Brain pericyte (primary cell): ENCODE measurements at regions not wholly inside any gene's neighbourhood (a gene's known extent, or its start where the extent isn't known, plus 50 kb on each side); places are given as distances from the start of the nearest gene placed in this dataset.
"Not testable (repeated sequence)": the region's sequence is repeated elsewhere in the genome, so short reads cannot be mapped to it uniquely, and the experiment has no call there.

Experiments used
- DNase-seq: peaks from one replicate; pipeline ENCODE4 v3.0.0-alpha.2; 2012; ENCODE audit warnings: low read depth, low spot score

GRCh38 chr1:187038784-187039183 is 210.0 kb downstream of the PLA2G4A start:
- DNase-seq = no peak

DNA sequence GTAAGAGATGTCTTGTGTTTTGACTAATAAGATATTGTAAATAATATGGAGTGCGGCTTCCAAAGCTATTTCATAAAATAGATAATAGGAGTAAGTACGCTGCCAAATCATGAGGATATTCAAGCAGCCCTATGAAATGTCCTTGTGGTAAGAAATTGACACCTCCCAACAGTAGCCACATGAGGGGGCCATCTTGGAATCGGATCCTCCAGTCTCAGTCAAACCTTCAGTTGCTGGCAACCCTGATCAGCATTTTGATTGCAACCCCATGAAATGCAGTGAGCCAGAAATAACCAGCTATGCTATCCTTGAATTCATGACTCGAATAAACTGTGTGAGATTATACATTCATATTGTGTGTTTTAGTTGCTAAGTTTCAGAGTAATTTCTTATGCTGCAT is 212.4 kb downstream of the PLA2G4A start:
- no peak for DNase-seq

- no peak for DNase-seq
Observed at GRCh38 chr1:187042538-187042937, 213.8 kb downstream of the PLA2G4A start.

DNA sequence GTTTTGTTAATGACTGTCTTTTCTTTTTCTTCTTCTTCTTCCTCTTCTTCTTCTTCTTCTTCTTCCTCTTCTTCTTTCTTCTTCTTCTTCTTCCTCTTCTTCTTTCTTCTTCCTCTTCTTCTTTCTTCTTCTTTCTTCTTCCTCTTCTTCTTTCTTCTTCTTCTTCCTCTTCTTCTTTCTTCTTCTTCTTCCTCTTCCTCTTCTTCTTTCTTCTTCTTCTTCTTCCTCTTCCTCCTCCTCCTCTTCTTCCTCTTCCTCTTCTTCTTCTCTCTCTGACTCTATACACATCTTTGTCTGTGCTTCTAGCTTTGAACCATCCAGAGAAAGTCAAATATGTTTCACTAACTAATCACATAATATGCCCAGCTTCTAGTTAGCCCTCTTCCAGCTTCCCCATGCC is 214.7 kb downstream of the PLA2G4A start:
- DNase-seq = not testable (repeated sequence)

- DNase-seq = no peak
Observed at GRCh38 chr1:187044411-187044810, 215.7 kb downstream of the PLA2G4A start.

DNA sequence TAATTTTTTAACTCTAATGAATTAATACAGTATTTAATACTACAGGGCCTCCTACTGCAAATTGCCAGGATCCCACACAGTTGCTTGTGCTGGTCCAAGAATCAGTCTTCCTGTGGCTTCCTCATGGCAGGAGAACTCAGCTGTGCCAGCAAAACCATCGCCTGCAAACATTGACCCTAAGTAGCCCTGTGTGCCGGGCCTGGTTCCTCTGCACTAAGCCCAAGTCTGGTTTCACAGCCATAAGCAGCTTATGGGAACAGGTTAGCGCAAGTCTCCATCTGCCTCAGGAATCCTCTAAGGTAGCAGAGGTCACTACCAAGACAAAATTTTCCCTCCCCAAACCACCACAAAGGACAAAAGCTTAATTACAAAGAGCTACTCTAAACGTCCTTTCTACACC is 216.6 kb downstream of the PLA2G4A start:
- DNase-seq = no peak

DNA sequence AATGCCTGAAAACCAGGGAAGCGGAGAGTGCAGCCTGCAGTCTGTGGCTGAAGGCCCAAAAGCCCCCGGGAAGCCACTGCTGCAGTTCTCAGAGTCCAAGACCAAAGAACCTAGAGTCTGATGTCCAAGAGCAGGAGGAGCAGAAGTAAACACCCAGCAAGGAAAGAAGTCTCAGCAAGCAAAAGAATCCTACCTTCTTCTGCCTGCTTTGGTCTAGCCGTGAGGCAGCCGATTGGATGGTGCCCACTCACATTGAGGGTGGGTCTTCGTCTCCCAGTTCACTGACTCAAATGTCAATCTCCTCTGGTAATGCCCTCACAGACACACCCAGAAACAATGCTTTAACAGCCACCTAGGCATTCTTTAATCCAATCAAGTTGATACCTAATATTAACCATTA is 217.5 kb downstream of the PLA2G4A start:
- DNase-seq = no peak

GRCh38 chr1:187047298-187047697 is 218.5 kb downstream of the PLA2G4A start:
- no peak for DNase-seq

- no peak for DNase-seq
Observed at GRCh38 chr1:187051618-187052232, 223.0 kb downstream of the PLA2G4A start.

DNA sequence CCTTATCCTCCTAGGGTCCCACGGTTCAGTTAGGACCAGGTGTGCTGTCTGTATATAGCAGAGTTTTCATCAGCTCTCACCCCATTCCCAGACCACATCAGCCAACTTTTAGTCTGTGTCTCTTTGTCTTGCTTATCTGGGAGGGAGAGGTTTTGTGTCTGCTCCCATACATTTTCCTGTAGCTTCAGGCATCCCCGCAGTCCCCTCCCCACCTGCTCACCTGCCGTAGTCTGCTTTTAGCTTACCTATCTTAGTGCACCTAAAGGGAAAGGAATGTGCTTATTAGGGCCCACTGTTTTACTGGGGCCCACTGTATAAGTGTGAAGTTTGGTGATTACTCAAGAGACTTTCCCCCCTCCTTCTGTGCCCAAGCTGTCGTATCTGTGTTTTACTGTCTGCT is 225.1 kb downstream of the PLA2G4A start:
- DNase-seq = no peak

DNA sequence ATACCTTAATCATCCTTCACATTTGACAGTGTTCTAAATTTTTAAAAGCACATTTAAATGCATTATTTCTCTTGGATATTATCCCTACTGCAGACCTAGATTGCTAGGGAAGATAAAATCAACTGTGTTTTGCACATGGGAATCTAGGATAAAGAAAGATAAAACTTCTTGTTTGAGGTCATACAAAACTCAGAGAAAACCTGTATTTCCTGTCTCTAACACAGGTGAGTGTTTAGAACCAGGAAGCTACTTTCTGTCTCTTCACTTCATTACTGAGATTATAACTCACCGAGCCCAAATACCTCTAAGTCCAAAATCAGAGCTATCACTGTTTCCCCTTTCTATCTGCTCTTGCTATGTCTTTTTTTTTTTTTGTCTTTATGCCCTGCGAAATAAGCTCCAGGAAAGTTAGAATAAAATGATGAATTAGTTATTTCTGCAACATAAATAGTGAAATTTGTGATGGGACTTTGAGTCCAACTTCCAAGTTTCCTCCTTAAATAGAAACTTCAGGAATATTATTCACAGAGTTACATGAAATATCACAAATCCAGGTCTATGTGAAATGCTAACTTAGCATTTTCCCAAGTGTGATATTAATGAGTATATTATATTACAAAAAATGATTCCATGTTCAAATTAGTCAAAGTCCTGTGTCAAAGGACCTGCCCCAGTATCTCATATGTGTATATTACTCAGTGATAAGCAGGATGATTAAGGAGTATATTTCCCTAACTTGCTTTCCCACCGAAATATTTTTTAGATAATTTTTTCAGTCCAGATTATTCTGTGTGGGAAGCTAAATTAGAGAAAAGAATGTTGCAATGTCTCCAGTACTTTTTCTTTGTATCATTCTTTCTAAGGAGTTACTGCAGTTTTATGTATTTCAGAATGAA is 226.4 kb downstream of the PLA2G4A start:
- no peak for DNase-seq

GRCh38 chr1:187063271-187063670 is 234.5 kb downstream of the PLA2G4A start:
- DNase-seq = no peak

- DNase-seq = no peak
Observed at GRCh38 chr1:187067160-187067559, 238.4 kb downstream of the PLA2G4A start.

DNA sequence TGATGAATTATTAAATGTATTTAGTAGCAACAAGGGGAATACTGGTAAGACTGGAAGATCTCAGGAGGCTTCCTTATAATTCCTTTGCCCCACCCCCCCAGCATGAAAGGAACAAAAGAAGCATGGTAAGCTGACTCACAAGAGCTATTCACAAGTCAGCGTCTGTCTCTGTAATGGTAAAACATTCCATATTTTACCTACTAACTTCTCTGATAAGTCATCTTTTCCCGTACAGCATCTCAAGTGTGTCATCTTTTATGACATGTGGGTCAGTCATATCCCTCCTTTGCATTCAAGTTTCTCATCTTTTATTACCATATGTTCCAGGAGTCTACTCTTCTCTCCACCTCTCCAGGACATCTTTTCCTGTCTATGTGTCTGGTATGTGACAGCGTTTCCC is 241.3 kb downstream of the PLA2G4A start:
- no peak for DNase-seq

DNA sequence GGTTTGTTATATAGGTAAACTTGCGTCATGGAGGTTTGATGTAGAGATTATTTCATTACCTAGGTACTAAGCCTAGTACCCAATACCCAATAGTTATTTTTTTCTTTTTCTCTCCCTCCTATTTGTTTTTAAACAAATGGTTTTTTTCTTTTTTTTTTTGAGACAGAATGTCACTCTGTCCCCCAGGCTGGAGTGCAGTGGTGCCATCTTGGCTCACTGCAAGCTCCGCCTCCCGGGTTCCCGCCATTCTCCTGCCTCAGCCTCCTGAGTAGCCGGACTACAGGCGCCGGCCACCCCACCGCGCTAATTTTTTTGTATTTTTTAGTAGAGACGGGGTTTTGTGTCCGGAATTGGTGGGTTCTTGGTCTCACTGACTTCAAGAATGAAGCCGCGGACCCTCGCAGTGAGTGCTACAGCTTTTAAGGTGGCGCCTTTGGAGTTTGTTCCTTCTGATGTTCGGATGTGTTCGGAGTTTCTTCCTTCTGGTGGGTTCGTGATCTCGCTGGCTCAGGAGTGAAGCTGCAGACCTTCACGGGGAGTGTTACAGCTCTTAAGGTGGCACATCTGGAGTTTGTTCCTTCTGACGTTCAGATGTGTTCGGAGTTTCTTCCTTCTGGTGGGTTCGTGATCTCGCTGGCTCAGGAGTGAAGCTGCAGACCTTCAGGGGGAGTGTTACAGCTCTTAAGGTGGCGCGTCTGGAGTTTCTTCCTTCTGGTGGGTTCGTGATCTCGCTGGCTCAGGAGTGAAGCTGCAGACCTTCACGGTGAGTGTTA is 243.7 kb downstream of the PLA2G4A start:
- not testable (repeated sequence) for DNase-seq

GRCh38 chr1:187073035-187073560 is 244.3 kb downstream of the PLA2G4A start:
- not testable (repeated sequence) for DNase-seq

DNA sequence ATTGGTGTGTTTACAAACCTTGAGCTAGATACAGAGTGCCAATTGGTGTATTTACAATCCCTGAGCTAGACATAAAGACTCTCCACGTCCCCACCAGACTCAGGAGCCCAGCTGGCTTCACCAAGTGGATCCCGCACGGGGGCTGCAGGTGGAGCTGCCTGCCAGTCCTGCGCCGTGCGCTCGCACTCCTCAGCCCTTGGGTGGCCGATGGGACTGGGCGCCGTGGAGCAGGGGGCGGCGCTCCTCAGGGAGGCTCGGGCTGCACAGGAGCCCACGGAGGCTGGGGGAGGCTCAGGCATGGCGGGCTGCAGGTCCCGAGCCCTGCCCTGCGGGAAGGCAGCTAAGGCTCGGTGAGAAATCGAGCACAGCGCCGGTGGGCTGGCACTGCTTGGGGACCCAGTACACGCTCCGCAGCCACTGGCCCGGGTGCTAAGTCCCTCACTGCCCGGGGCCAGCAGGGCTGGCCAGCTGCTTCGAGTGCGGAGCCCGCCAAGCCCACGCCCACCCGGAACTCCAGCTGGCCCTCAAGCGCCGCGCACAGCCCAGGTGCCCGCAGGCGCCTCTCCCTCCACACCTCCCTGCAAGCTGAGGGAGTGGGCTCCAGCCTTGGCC is 245.0 kb downstream of the PLA2G4A start:
- not testable (repeated sequence) for DNase-seq

- no peak for DNase-seq
Observed at GRCh38 chr1:187074445-187075048, 245.8 kb downstream of the PLA2G4A start.

DNA sequence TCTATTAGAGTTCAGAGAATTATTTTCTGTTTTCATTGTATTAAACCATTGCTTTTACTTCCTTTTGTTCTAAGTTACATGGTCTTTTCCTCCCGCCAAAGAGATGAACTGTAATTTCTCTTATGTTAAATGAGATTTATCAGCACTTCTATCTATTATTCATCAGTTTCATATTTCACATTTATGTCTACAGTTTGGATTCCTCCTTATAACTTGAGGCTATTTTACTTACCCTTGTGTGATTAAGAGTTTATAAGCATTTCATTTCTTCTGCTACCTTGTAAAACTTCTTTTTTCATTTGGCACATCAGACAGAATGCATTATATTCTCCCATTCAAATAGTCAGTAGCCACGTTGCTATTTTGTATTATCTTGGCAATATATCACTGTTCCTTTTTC is 248.2 kb downstream of the PLA2G4A start:
- no peak for DNase-seq

DNA sequence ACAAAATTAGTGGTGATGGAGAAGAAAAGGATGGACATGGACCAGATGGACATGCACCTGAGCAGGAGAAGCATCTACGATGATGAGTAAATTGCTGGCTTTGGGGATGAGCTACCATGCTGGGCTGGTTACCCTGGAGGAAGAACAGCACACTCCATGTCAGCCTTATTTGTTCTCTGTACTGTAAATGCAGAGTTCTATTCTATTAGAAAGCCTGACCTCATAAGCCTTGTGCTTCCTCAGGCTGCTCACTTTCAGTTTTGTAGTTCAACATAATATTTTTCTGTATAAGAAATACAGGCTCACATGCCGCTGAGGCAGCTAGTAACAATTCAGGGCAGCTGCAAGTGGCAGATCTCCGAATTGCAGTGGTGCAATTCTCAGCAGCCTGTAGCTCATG is 249.6 kb downstream of the PLA2G4A start:
- DNase-seq = no peak

DNA sequence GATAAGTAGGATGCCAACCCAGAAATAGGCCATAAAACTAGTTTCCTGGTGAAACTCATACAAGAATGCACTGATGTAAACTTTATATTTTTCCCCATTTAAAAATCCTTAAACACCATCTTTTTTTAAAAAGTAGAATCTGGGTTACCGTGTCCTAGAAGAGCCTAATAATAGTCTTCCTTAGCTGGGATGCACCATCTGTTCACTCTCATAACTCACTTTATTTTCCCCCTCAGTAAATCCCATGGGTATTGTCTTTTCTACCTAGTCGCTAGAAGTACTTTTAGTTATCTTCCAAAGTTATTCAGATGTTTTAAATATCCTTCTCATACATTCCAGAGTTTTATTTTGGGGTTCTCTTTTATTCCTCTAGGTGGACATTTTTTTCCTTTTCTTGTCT is 250.2 kb downstream of the PLA2G4A start:
- no peak for DNase-seq
